Hepatocyte (in vitro differentiated cells): ENCODE measurements at regions not wholly inside any gene's neighbourhood (a gene's known extent, or its start where the extent isn't known, plus 50 kb on each side); places are given as distances from the start of the nearest gene placed in this dataset.

Experiments used
- CTCF ChIP-seq: fragments of 200-600 bp; sonication (generic); IDR thresholded peaks from 2 replicates; pipeline ENCODE4 v1.5.1; 2016; ENCODE audit warnings: antibody characterized with exemption, mild to moderate bottlenecking; ENCODE audit not compliant: poor library complexity
- EZH2 ChIP-seq: fragments of 200-600 bp; sonication (generic); IDR thresholded peaks from 2 replicates; pipeline ENCODE4 v1.6.1; 2016; ENCODE audit warnings: antibody characterized with exemption, mild to moderate bottlenecking, borderline replicate concordance
- EZH2phosphoT487 ChIP-seq: fragments of 200-600 bp; sonication (generic); IDR thresholded peaks from one replicate; pipeline ENCODE4 v1.6.1; 2018; ENCODE audit warnings: antibody characterized with exemption, mild to moderate bottlenecking, low read depth, moderate library complexity; ENCODE audit not compliant: unreplicated experiment, severe bottlenecking

- no peak for TF ChIP-seq CTCF
- TF ChIP-seq EZH2 = no peak
- no peak for TF ChIP-seq EZH2phosphoT487
Observed at GRCh38 chr1:61580417-61580816, 144.5 kb downstream of the TM2D1 start.
